Right lung (tissue), 2 donors: ENCODE measurements at regions not wholly inside any gene's neighbourhood (a gene's known extent, or its start where the extent isn't known, plus 50 kb on each side); places are given as distances from the start of the nearest gene placed in this dataset.
"Not testable (repeated sequence)": the region's sequence is repeated elsewhere in the genome, so short reads cannot be mapped to it uniquely, and the experiment has no call there.

Experiments used
- DNase-seq, 2 donors: peaks; one replicate each; pipeline ENCODE4 v3.0.0-alpha.2; 2013

- DNase-seq, result not testable (repeated sequence)
Observed at GRCh38 chr3:195999176-195999575, 82.7 kb downstream of the TFRC start.

GRCh38 chr3:195996314-195996713, 85.6 kb downstream of the TFRC start:
- not testable (repeated sequence) for DNase-seq

- not testable (repeated sequence) for DNase-seq
Observed at GRCh38 chr3:195994343-195994742, 86.0 kb upstream of the TNK2 start.

- not testable (repeated sequence) for DNase-seq
Observed at GRCh38 chr3:195993671-195994070, 85.3 kb upstream of the TNK2 start.

- DNase-seq, result not testable (repeated sequence)
Observed at GRCh38 chr3:195992956-195993595, 84.7 kb upstream of the TNK2 start.

GRCh38 chr3:195991986-195992385, 83.6 kb upstream of the TNK2 start:
- DNase-seq, result not testable (repeated sequence)

- not testable (repeated sequence) for DNase-seq
Observed at GRCh38 chr3:195991243-195991642, 82.9 kb upstream of the TNK2 start.

- DNase-seq, result not testable (repeated sequence)
Observed at GRCh38 chr3:195990841-195991174, 82.5 kb upstream of the TNK2 start.

GRCh38 chr3:195989921-195990840, 81.8 kb upstream of the TNK2 start:
- peak; percentile 92 to 95 for DNase-seq

GRCh38 chr3:195989197-195989920, 81.0 kb upstream of the TNK2 start:
- not testable (repeated sequence) for DNase-seq

GRCh38 chr3:195988764-195989163, 80.4 kb upstream of the TNK2 start:
- DNase-seq, result not testable (repeated sequence)

- not testable (repeated sequence) for DNase-seq
Observed at GRCh38 chr3:195987001-195987400, 78.7 kb upstream of the TNK2 start.

GRCh38 chr3:195986576-195986975, 78.2 kb upstream of the TNK2 start:
- DNase-seq, result not testable (repeated sequence)

GRCh38 chr3:195985348-195985920, 77.1 kb upstream of the TNK2 start:
- DNase-seq, result not testable (repeated sequence)

- DNase-seq, result not testable (repeated sequence)
Observed at GRCh38 chr3:195984392-195985030, 76.2 kb upstream of the TNK2 start.

- DNase-seq, result not testable (repeated sequence)
Observed at GRCh38 chr3:195983880-195984279, 75.5 kb upstream of the TNK2 start.

- DNase-seq, result not testable (repeated sequence)
Observed at GRCh38 chr3:195982754-195983153, 74.4 kb upstream of the TNK2 start.

- not testable (repeated sequence) for DNase-seq
Observed at GRCh38 chr3:195981778-195982177, 73.4 kb upstream of the TNK2 start.

GRCh38 chr3:195979877-195980276, 71.5 kb upstream of the TNK2 start:
- not testable (repeated sequence) for DNase-seq

GRCh38 chr3:195978585-195978984, 70.2 kb upstream of the TNK2 start:
- DNase-seq, result not testable (repeated sequence)

GRCh38 chr3:195976876-195977275, 68.5 kb upstream of the TNK2 start:
- not testable (repeated sequence) for DNase-seq
